ENCODE measurements at regions not wholly inside any gene's neighbourhood (a gene's known extent, or its start where the extent isn't known, plus 50 kb on each side); places are given as distances from the start of the nearest gene placed in this dataset. TPM values are rescaled to one million over a fixed set of nuclear protein-coding genes. Genes with fewer than 3 reads are reported as not detected.

GRCh38 chr18:25001803-25002202, 350.2 kb downstream of the ZNF521 start:
- H3K9me3 ChIP-seq (replicated peaks; ENCODE audit: low read length): no peaks in the 10 kb centered on the region
- H3K4me3 ChIP-seq (ENCODE audit: low read length): no peak overlapping the region
- no peaks in the 10 kb centered on the region for H3K27me3 ChIP-seq (ENCODE audit: control insufficient read depth, insufficient read depth, low read length)
- H3K36me3 ChIP-seq (ENCODE audit: insufficient read depth, low read length): no peaks in the 10 kb centered on the region
- no peaks in the 10 kb centered on the region for H3K4me1 ChIP-seq (ENCODE audit: control insufficient read depth, insufficient read depth, low read length)
- H3K9ac ChIP-seq (ENCODE audit: low read depth, low read length): no peak overlapping the region
- H3K4me2 ChIP-seq (ENCODE audit: low read length): no peak overlapping the region

GRCh38 chr18:25005541-25006403, 346.2 kb downstream of the ZNF521 start:
- no peak overlapping the region for H3K9ac ChIP-seq (ENCODE audit: low read depth, low read length)
- no peak overlapping the region for H3K4me3 ChIP-seq (ENCODE audit: low read length)
- H3K36me3 ChIP-seq (ENCODE audit: insufficient read depth, low read length): no peaks in the 10 kb centered on the region
- no peak overlapping the region for H3K4me2 ChIP-seq (ENCODE audit: low read length)
- no peaks in the 10 kb centered on the region for H3K9me3 ChIP-seq (replicated peaks; ENCODE audit: low read length)
- H3K4me1 ChIP-seq (ENCODE audit: control insufficient read depth, insufficient read depth, low read length): no peaks in the 10 kb centered on the region
- no peaks in the 10 kb centered on the region for H3K27me3 ChIP-seq (ENCODE audit: control insufficient read depth, insufficient read depth, low read length)

GRCh38 chr18:25010623-25011374, 341.2 kb downstream of the ZNF521 start:
- no peaks in the 10 kb centered on the region for H3K9me3 ChIP-seq (replicated peaks; ENCODE audit: low read length)
- H3K36me3 ChIP-seq (ENCODE audit: insufficient read depth, low read length): no peaks in the 10 kb centered on the region
- no peaks in the 10 kb centered on the region for H3K27me3 ChIP-seq (ENCODE audit: control insufficient read depth, insufficient read depth, low read length)
- H3K4me2 ChIP-seq (ENCODE audit: low read length): no peak overlapping the region
- no peaks in the 10 kb centered on the region for H3K4me1 ChIP-seq (ENCODE audit: control insufficient read depth, insufficient read depth, low read length)
- no peak overlapping the region for H3K9ac ChIP-seq (ENCODE audit: low read depth, low read length)
- H3K4me3 ChIP-seq (ENCODE audit: low read length): no peak overlapping the region

Small RNA genes lying in the stretch of these regions (small RNA-seq; reads per million reads assigned to genes)
- gene PPIAP57: not detected

All from skeletal muscle satellite cell (primary cell).